HG03342 (cell line): ENCODE measurements at regions not wholly inside any gene's neighbourhood (a gene's known extent, or its start where the extent isn't known, plus 50 kb on each side); places are given as distances from the start of the nearest gene placed in this dataset.
A peak's percentile ranks its signal among the peaks of the same experiment; 100 is the strongest.
"Not testable (repeated sequence)": the region's sequence is repeated elsewhere in the genome, so short reads cannot be mapped to it uniquely, and the experiment has no call there.

ENCODE experiments used
- ATAC-seq: cut with Tn5 transposase; IDR thresholded peaks from one replicate; pipeline ENCODE4 v1.9.1; 2021; ENCODE audit warnings: mild to moderate bottlenecking, moderate library complexity; ENCODE audit not compliant: unreplicated experiment

DNA sequence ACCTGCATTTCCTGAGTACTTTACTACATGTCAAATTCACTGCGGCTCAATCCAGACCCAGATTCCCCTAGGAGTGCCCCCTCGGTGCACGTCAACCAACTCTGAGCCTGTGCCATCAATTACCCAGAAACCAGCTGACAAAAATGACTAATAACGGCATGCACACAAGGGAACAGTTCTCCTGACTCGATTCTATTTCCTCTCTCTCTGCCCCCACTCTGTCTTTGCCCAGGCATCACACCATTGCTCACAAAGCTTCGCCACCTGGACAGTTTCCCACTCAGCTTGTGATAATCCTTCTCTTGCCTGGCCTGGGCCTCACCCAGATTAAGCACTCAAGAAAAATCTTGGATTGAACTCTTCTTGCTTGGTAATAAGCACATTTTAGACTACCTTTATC lies 115.3 kb upstream of the NDUFV2 start:
- no peak for ATAC-seq

DNA sequence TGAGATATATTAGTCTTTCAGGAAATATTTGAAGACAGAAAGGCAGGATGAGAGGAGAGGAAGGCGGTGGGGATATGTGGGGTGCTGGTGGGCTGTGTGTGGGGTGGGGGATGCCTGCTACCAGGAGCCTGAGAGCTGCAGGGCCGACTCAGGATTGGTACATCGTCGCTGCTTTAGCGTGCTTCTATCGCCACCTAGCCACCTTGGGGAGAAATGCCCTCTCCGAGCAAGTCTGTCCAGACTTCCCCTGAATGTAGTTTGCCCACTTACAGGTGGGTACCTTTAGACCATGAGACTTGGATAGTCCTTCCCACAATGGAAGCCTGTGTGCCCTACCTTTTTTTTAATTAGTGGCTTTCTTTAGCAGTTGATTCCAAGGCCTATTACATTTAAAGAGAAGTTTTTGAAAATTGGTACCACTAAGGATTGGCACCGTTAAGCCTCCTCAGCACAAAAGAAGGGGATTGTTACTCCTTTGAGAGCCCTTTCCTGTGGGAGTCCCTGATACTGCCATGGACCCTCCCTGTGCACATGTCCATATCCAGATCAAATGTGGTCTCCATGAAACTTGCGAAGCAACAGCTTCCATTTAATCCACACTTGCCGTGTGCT lies 114.1 kb upstream of the NDUFV2 start:
- peak; percentile 70 for ATAC-seq

DNA sequence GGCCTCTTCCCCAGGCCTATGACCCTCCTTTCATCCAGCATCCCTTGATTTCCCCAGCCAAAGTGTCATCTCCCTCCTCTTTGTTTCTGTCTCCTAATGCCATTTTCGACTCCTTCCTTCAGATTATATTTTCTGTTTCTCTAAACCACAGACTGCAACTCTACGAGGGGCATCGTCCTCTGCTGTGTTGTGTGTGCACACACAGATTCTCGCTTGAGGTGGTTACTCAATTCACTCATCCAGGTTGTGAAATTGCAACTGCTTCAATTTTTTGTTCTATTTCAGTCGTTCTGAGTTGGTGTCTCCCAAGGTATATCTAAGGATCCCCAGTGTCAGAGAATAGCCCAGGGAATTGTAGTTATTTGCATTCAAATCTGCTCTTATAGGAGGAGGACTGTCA lies 113.5 kb upstream of the NDUFV2 start:
- ATAC-seq, result no peak

DNA sequence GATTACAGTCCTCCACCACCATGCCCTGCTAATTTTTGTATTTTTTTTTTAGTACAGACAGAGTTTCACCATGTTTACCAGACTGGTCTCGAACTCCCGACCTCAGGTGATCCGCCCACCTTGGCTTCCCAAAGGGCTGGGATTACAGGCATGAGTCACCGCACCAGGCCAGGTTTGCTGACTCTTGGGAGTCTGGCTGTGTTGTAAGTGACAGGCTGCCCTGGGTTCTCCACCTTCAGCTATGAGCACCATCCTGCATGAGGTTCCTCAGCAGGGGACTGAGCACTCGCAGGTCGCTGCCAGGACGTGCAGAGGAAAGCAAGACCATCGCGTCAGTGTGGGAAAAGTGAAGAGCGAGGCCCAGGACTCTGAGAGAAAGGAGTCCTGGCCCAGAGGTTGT lies 112.6 kb upstream of the NDUFV2 start:
- ATAC-seq, result no peak

DNA sequence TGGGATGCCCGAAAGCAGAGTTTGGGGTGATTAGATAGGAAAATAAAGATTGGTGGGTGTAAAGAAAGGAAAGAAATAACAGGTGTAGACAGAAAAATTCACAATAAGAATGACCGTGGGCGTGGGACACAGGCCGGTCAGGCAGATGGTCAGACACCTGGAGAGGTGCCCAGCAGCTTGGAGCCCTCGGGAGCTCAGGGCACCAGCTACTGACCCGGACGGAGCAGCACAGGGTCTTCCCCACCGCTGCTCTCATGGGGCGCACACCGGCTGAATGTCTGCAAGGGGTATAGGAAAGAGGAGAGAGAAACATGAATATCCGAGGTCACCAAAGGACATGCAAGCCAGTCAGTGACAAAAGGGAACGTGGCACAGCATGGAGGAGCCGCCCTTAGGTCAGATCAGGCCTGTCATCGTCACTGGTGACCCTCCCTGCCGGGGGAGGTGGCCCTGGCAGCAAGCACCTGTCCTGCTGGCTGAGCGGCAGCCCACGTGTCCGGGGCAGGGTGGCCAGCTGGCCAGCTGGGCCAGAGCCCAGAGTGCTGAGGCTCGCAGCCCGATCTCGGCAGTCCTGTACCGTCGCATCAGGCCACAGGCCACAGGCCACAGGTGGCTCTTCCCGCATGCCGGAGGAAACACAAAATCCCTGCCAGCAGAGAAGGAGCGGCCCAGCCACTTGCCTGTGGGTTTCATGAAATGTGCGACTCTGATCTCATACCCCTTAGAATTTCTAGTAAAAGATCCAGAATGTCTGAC lies 112.0 kb upstream of the NDUFV2 start:
- no peak for ATAC-seq

DNA sequence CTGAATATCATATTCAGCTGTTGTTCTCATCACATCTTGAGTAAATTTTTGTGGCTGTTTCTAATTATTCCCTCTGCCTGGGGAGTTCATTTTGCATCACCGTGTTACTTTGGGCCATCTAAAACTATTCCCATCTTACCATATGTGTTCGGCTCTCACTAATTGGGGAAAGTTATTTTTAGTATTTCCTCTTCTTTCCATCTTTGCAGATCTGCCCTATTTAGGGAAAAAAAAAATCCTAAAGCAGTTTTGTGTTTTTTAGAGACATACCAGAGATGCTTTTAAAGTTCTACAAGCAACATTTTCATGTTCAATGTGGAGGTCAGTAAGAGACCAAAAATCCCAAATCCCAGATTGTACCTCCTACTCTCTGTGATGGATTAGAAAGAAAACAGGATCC lies 111.3 kb upstream of the NDUFV2 start:
- no peak for ATAC-seq

DNA sequence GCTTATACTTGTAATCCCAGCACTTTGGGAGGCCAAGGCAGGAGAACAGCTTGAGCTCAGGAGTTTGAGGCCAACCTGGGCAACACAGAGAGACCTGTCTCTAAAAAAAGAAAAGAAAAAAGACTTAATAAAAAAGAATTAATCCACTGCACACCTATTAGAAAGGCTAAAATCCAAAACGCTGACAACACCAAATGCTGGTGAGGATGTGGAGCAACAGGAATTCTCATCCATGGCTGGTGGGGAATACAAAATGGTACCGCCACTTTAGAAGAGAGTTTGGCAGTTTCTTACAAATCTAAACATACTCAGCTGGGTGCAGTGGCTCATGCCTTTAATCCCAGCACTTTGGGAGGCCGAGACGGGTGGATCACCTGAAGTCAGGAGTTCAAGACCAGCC lies 110.0 kb upstream of the NDUFV2 start:
- ATAC-seq, result not testable (repeated sequence)

DNA sequence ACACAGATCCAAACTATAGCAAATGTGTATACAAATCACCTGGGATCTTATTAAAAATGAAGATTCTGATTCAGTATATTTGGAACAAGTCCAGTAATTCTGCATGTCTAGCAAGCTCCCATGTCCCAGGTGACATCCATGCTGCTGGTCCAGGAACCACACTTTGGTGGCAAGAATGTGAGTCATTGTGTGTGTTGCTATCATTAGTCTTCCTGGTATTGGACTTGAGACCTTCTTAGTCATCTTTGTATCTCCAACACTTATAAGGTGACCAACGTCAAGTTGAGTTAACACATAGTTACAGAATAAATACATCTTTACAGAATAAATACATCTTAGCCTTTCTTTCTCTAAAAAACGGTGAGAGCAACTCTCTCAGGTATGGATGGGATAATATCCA lies 107.9 kb upstream of the NDUFV2 start:
- ATAC-seq, result no peak

DNA sequence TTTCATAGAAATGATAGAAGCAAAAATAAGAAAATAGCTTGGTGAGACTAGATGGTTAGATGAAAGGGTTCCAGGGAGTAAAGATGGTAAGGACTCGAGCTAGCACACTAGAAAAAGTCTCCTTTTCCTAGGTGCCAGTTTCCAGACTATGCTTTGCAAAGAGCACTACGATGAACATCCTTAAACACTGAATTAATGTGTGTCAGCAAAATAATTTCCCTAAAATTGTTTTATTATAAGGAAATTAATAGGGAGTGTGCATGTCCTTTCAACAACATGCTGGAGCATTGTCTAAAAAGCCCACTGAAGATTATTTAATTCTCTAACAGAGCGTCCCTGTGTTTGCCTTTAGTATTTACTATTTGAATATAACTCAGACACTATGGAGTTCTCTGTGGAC lies 107.4 kb upstream of the NDUFV2 start:
- ATAC-seq, result no peak

DNA sequence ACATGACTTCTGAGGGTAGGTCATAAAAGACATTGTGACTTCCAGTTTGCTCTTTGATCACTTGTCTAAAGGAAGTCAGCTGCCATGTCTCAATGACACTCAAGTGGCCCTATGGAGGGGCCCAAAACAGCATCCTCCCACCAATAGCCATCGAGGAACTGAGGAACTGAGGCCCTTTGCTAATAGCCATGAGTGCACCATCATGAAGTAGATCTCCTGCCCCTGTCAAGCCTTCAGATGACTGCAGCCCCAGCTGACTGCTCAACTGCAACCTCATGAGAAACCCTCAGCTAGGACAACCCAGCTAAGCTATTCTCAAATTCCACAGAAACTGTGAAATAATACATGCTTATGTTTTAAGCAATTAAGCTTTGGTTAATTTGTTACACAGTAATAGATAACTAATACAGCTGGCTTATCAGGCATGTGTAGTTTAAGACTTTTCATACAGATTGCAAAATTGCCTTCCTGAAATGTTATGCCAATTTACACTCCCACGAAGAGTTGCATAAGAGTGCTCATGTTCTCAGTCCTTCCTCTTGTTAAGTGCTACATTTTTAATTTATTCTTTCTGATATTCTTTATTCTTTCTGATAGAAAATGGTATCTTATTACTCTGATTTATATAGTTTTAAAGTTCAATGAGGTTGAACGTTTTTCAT lies 105.6 kb upstream of the NDUFV2 start:
- no peak for ATAC-seq

DNA sequence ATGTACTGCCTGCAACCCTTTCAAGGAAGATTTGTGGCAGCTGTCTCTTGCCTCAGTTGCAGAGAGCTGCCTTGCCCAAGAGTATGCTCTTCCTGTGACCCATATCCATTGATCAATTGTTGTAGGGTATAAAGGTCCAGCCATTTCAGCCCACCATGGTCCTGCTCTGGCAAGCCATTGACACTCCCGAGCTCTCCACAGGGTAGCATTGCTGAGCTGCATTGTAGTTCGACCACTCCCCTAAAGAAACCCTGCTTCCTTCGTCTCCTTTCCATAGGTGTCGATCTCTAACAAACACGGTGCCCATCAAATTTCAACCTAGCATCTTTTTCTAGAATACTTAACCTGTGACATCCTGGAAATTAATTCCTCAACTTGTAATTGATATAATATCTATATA lies 104.9 kb upstream of the NDUFV2 start:
- ATAC-seq, result no peak

DNA sequence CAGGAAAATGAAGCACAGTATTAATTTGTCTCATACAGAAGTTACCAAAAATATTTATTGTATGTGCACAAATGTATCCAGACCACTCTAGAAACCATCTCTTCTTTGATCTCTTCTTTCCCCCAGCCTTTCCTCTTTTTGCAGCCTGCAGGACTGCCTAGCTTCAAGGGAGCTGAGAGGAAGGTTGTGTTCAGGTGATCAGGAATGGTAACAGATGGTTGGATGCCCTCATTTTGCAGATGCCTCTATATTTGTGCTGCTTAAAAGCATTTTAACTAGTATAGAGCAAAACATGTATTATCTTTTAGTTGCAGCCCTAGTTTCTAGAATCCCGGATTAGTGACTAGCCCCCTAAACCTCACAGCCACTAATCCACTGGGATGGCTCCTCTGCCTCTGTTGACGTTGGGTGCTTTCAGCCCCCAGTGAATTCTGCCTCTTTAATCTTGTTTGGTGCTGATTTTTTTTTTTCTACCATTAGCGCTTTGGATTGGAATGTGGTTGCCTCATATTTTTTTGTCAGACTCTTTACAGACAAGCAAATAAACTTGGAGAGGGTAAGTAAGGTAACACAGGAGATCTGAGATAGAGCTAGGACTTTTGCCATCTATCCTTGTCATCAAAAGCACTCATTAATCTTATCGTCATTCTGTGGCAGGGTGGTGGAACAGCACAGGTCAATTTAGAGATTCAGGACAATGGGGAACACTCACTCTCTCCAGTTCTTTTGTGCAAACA lies 103.8 kb upstream of the NDUFV2 start:
- no peak for ATAC-seq

DNA sequence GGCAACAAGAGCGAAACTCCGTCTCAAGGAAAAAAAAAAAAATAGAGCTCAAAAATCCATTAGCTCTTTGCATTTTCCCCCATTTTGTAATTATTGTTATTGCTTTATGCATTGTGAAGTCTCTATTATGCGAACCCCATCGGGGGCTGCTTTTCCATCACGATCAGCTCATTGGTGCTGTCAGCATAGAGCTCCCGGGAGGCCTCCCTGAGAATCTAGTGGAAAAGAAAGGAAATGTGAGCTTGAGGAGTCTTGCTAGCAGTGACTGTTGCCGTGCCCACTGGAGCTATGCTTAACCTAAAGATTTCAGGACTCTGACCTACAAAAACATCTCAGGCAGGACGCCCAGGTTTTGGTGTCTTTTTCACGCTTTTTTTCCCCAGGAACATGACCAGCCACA lies 102.6 kb upstream of the NDUFV2 start:
- no peak for ATAC-seq

DNA sequence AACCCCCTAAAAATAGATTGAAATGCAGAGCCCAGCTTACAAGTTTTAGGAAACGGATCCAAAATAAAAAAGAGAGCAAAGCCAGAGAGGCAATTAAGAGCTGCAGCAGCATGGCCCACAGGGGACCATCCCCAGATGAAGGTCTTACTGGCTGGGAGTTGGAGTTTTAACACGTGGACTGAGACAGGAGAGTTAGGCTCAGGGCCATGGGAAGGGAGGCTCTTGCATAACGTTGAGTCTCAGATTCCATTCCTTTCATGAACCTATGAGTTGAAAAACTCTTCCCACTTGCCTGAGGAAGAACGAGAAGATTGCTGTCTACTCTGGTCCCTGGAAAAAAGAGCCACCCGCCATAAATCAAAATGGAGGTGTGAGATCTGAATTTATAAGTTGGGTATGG lies 101.8 kb upstream of the NDUFV2 start:
- no peak for ATAC-seq

DNA sequence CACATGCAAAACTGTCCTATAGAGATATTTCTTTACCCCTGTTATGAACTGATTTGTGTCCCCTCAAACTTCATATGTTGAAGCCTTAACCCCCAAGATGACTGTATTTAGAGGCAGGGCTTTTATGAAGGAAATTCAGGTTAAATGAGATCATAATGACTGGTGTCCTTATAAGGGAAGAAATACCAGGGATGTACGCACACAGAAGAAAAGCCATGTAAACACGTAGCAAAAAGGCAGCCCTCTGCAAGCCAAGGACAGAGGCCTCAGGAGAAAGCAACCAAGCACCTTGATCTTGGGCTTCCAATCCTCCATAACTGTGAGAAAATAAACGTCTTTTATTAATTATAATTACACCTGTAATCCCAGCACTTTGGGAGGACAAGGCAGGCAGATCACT lies 101.3 kb upstream of the NDUFV2 start:
- no peak for ATAC-seq

DNA sequence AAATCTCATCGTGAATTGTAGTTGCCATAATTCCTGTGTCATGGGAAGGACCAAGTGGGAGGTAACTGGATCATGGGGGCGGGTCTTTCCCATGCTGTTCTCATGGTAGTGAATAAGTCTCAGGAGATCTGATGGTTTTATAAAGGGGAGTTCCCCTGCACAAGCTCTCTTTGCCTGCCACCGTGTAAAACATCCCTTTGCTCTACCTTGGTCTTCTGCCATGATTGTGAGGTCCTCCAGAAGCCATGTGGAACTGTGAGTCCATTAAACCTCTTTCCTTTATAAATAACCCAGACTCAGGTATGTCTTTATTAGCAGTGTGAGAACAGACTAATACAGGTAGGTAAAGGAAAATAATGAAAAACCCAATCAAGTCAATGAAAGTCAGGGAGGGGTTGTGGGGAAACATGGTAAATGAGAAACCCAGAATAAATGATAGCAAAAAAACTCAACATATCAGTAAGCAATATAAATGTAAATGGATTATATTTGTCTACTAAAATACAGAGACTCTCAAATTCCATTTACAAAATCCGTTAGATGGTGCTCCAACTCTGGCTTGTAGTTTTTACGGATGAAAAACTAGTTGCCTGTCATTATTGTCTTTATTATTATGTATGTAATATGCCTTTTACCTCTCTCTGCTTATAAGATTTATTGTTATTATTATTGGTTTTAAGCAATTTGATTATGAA lies 98.9 kb upstream of the NDUFV2 start:
- no peak for ATAC-seq

DNA sequence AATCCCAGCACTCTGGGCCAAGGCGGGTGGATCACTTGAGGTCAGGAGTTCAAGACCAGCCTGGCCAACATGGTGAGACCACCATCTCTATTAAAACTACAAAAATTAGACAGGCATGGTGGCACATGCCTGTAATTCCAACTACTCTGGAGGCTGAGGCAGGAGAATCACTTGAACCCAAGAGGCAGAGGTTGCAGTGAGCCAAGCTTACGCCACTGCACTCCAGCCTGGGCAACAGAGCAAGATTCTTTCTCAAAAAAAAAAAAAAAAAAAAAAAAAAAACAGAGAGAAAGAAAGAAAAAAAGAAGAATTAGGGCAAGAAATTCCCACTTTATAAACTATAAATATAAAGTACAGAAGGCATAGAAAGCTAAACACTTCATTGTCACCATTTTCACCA lies 98.2 kb upstream of the NDUFV2 start:
- not testable (repeated sequence) for ATAC-seq

DNA sequence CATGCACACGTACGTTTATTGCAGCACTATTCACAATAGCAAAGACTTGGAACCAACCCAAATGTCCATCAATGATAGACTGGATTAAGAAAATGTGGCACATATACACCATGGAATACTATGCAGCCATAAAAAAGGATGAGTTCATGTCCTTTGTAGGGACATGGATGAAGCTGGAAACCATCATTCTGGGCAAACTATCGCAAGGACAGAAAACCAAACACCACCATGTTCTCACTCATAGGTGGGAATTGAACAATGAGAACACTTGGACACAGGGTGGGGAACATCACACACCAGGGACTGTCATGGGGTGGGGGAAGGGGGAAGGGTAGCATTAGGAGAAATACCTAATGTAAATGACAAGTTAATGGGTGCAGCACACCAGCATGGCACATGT lies 94.8 kb upstream of the NDUFV2 start:
- not testable (repeated sequence) for ATAC-seq

DNA sequence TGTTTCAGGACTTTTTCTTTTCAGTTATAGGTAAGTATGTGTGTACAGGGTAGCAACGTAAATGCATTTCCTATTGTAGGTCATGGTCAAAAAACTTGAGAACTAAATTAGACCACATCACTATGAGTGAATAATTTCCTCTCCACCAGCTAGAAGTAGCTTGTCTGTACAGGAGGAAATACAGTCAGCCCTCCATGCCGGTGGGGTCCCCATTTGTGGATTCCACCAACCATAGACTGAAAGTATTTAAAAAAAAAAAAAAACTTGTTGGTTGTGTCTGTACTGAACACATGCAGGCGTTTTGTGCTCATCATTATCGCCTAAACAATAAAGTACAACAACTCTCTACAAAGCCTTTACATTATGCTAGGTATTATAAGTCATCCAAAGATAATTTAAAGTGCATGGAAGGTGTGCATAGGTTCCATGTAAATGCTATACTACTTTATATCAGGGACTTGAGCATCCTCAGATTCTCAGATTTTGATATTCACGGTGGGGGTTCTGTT lies 94.2 kb upstream of the NDUFV2 start:
- ATAC-seq, result no peak

DNA sequence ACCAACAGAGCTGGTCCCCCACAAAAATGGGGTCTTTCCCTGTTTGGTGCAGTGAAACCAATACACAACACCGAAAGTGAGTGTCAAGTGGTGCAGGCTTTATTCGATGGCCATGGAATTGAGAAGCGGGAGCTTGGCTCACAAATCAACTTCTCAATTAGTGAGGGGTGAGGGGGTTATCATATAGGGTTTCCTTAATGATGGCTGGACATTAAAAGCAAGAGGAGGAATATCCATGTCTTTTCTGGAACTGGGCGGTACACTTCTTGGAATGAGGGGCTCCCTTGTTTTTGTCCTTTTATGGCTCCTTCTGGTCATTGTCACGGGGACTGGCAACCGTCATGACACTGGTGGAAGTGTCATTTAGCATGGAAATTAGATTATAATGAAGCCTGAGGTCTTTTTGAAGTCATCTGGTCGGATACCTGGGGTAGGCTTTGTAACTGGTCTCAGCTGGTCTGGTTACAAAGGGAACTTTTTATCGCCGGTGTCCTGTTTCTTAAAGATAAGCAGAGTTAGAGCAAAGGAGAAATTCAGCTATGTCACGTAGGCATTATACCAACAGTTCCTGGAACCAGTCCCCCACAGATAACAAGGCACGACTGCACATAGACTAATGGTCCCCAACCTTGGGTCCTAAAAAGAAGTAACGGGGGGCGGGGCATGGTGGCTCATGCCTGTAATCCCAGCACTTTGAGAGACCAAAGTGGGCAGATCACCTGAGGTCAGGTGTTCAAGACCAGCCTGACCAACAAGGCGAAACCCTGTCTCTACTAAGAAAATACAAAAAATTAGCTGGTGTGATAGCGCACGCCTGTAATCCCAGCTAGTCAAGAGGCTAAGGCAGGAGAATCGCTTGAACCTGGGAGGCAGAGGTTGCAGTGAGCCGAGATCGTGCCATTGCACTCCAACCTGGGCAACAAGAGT lies 93.5 kb upstream of the NDUFV2 start:
- ATAC-seq, result no peak
